ENCODE measurements at regions not wholly inside any gene's neighbourhood (a gene's known extent, or its start where the extent isn't known, plus 50 kb on each side); places are given as distances from the start of the nearest gene placed in this dataset.

DNA sequence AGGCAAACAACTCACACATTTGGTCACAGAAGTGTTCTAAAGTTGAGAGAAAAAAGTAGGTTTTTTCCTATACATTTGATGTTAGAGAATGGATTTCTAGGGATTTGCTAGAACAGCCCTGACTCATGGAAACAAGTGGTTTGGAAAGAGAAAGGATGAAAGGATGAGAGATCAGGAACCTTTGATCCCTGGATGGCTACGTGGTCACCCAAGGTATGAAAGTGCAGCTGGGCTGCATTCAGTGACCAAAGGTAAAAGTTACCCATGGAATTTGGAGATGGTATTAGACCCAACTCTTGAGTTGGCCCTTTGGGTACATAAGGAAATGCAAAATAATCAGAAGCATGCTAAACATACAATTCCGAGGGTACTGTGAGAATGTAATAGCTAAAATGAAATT lies 61.3 kb upstream of the SPIN1 start:
- no peak for DNase-seq (ENCODE audit: extremely low read depth in 1 of 11, low read depth in 9 of 11, low spot score in 4 of 11)

DNA sequence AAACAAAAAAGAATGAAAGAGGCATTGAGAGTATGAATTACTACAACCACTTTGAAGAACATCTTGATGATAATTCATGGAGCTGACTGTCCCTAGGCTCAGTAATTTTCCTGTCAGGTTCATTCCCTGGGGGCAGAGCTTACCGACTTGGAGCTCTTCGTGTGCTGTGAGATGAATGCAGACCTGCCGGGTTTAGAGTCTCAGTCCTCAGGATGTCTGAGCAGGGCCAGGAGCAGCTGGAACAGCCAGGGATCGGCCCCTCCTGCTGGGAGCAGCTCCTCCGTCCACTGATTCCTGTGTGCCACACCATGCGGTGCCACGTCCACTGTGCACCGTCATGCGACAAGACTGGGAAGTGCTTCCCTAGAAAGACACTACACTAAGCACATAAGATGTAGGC lies 62.2 kb upstream of the SPIN1 start:
- DNase-seq (ENCODE audit: extremely low read depth in 1 of 11, low read depth in 9 of 11, low spot score in 4 of 11), result no peak

DNA sequence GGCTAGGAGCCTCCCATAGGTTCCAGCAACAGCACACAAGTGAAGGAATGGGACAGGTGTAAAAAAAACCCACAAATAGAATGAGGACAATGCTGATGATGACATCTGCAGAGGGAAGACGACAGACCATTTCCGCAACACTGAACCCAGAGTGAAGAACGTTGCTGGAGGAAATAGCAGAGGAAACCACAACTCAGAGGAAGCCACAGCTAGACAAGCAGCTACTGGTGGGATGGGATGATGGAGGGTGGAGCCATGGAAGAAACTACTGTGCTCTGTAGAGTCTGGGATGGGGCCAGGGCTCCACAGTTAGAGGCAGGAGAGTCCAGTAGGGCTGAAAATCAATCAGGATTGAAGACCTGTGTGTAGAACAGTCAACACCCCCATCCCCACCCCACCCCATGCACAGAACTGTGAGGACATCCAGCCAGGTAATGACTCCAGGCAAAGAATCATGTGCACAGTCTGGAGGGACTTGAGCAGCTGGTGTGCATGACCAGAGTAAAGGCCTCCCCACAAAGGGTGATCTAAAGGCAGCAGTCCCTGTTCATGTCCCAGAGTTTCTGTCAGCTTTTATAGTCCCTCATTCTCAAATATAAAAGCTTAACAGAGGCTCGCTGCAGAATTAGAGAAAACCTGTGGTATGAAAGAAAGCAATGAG lies 65.2 kb upstream of the SPIN1 start:
- no peak for DNase-seq (ENCODE audit: extremely low read depth in 1 of 11, low read depth in 9 of 11, low spot score in 4 of 11)

DNA sequence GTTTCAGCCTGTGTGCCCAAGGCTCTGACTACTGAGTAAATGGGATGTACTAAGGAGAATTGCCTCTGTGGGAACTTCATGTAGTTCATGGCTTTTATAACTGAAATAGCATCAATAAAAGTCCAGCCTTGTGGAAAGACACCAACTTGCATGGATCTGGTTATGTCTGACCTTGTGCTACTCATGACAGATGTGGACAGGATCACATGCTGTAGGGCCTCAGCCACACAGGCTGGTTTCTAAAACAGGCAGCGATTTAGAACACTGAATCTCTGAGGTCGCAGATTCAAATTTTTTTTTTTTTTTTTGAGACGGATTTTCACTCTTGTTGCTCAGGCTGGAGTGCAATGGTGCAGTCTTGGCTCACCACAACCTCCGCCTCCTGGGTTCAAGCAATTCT lies 66.5 kb upstream of the SPIN1 start:
- DNase-seq (ENCODE audit: extremely low read depth in 1 of 11, low read depth in 9 of 11, low spot score in 4 of 11), result no peak

DNA sequence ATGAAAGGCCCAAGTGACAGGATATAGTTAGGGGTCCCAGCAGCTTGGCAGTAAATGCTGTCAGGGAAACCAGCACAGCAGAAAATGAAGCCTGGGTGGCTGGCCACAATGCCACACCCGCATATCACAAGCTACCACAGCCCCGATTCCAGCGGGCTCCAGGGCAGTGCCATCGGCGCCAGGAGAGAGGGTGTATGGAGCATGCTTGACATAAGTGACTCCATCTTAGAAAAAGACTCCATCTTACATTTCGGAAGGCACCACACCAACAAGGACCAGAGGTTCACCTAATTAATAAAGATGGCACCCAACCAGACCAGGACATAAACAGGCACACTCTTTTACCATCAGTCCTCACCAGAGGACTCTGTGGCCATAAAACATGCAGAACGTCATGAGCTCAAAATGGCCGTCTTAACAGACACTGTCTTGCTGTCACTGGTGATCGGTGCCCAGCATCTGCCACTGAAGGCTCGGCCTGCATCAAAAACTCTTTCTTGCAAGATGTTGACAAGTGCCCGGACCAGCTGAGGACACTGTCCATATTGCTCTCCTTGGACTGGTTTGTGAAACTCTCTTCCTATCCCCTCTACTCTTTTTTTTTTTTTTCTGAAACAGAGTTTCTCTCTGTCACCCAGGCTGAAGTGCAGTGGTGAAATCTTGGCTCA lies 67.4 kb upstream of the SPIN1 start:
- DNase-seq (ENCODE audit: extremely low read depth in 1 of 11, low read depth in 9 of 11, low spot score in 4 of 11), result no peak

DNA sequence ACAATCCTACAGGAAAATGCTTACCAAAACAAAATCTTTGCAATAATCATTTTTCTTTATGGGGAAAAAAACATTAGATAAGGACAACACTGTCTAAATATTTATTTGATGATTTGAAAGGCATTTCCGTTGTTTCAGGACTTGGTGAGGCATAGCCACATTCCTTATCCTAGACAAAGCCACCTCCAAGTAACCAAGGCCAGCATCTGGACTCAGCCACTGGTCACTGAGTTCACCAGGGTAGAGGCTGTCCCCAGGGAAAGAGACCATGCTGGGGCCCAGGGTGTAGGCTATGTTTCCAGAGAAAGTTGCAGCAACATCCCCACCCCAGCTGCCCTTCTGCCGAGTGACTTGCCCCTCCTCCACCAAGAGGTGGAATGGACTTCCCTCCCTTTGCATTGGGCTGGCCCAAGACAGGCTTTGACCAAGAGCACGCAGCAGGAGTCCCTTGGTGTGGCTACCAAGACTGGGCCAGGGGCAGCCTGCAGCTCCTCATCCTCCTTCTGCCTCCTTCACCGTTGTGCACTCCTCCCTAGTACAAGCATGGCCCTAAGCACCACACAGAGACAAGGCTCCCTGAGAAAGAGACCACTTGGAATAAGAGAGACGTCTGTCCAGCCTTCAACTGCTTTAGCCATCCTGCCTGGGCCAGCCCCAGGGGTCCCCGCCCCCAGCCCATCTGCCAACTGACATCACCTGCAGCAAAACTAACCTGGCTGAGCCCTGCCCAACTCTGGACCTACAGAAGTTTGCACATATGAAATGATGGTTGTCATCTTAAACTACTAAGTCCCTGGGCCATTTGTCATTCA lies 68.1 kb upstream of the SPIN1 start:
- no peak for DNase-seq (ENCODE audit: extremely low read depth in 1 of 11, low read depth in 9 of 11, low spot score in 4 of 11)

DNA sequence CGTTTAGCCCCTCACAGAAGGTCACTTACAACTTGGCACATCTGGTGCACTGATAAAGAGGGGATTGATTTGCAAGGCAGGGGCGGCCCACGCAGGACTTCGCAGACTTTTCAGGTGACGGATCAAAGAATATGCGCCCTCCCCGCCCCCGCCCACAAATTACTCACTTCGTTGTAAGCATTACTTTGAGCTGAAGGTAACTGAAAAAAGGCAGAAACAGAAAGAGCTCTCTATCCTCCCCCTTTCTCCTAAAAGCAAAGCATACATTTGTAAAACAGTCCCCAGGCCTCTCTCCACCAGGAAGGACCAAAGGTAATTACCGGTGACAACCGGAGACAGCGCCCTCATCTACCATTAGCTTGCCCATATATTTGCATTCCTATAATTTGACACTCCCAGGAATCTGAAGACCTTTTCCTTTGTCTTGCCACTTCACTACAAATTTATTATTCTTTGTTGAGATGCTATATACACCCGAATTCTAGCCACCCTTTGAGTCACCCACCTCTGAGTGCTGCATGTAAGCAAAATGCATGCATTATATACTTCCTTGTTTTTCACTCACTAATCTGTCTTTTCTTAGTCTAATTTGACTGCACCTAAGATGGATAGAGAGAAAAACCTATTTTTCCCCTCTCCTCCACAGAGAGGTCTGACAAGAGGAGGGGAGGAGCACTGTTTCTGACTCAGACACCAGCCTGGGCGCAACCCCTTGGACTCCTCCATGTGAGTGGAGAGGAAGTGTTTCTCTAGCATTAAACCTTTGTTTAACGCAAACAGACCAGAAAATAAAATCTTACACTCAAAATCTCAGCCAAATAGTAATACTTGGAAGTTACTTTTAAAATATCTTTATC lies 74.7 kb upstream of the SPIN1 start:
- peak in 1 of 11 donors; percentile 3 for DNase-seq (ENCODE audit: extremely low read depth in 1 of 11, low read depth in 9 of 11, low spot score in 4 of 11)

DNA sequence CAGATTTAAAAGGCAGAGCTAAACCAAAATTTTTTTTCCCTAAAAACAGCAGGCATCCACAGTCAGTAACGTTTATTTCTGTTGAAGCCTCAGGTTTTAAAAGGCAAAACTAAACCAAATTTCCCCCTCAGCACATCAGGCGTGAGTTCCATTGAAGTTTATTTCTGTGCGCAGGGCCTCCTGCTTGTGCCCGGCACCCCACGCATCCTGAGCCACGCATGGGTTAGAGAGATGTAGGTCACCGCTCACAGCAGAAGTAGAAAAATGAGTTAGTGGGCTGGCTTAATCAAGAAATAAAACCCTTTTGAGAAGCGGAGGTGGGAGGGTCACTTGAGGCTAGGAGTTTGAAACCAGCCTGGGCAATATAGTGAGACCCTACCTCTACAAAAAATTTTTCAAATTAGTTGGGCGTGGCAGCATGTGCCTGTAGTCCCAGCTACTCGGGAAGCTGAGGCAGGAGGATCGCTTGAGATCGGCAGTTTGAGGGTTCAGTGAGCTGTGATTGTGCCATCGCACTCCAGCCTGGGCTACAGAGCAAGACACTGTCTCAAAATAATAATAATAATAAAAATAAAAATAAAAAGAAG lies 75.6 kb upstream of the SPIN1 start:
- DNase-seq (ENCODE audit: extremely low read depth in 1 of 11, low read depth in 9 of 11, low spot score in 4 of 11), result no peak

DNA sequence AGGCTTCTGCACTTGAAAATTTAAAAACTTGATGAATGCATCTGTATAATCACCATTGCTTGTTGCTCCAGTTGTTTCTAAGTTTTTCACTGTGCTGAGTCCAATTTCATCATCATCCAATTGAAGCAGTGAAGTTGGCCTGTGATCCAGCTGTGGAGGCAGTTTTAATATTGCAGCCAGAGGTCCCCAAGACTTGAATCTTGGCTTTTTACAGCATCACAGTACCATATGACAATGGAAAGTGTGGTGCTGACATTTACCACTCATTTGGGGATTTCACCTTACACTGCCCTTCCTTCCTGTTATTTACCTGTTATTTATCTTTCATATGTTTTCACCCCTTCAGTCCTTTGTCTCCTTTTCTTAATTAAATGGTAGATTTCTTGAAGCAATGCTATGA lies 76.2 kb upstream of the SPIN1 start:
- DNase-seq (ENCODE audit: extremely low read depth in 1 of 11, low read depth in 9 of 11, low spot score in 4 of 11), result no peak

DNA sequence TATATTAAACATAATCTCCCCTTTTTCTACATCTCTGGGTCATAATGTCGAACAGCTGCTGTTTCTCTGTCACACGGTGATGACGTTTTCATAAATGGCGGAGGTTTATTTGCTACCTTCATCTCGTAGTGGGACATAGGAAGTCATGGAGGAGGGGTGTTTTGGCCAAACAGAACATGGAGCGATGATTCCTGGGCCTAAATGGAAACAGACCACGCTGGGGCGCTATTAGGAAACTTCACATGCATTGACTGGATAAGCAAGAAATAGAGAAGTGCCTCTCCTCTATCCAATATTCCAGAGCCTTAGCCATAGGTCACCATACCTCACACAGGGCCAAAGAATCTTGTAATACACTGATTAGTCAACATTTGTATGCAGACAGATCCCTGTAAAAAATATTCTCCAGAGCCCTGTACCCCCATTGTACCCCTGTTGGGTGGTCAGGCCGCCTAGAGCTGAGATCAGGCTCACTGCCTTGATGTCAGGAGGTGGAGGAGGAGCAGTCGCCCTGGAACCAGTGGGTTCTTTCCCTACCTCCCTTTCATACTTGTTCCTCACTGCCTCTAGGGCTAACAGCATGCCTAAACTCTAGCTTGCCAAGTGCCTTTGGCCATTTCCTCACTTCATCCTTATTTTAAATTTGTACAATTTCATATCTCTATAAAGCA lies 77.8 kb upstream of the SPIN1 start:
- DNase-seq (ENCODE audit: extremely low read depth in 1 of 11, low read depth in 9 of 11, low spot score in 4 of 11), result no peak

DNA sequence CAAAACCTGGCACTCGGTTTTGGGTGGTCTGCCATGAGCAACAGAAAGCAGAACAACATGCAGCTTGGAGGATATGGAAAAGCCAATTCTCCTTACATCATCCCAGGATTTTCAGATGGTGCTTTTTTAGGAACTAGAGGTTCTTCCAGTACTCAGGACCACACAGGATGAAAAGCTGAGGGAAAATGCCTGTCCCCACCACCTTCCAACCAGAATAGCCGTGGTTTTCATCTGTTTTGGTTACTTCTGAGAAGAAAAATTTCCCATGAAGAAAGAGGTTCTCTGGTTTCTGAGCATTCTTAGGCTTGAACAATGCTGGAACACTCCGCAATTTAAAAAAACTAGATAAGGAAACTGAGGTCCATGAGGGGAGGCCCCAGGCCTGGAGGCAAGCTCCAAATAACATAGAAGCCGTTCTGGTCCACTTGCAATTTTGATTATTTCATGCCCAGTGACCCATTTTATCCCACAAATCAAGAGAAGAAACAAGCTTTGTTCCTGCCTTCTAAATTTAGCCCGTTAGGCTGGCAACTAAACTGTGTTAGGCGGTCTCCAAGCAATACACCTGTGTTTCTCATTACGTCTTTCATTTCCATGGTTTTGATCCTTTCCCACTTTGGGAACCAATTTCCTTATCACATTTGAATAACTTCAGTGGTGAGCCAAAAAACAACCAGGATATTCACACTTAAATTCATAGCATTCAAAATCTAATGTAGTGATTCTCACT lies 79.2 kb upstream of the SPIN1 start:
- DNase-seq (ENCODE audit: extremely low read depth in 1 of 11, low read depth in 9 of 11, low spot score in 4 of 11), result peak in 5 of 11 donors; percentile 15 to 59 (median 47)

DNA sequence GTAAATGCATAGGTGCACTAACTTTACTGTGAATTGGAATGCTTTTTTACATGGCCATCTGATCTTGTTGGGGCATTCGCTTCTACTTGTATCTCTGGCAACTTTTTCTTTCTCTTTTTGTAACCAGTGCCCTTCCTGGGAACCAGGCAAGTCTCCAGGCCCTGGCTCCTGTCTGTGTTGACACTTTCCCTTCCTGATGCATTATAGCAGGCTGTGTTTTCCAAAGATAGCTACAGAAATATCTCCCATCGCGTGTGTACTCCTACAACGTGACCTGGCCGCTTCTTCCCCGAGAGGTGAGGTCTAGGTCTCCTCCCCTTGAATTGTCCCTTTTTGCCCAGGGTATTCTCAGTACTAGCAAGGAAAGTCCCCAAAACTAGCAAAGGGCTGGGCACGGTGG lies 81.1 kb upstream of the SPIN1 start:
- no peak for DNase-seq (ENCODE audit: extremely low read depth in 1 of 11, low read depth in 9 of 11, low spot score in 4 of 11)

DNA sequence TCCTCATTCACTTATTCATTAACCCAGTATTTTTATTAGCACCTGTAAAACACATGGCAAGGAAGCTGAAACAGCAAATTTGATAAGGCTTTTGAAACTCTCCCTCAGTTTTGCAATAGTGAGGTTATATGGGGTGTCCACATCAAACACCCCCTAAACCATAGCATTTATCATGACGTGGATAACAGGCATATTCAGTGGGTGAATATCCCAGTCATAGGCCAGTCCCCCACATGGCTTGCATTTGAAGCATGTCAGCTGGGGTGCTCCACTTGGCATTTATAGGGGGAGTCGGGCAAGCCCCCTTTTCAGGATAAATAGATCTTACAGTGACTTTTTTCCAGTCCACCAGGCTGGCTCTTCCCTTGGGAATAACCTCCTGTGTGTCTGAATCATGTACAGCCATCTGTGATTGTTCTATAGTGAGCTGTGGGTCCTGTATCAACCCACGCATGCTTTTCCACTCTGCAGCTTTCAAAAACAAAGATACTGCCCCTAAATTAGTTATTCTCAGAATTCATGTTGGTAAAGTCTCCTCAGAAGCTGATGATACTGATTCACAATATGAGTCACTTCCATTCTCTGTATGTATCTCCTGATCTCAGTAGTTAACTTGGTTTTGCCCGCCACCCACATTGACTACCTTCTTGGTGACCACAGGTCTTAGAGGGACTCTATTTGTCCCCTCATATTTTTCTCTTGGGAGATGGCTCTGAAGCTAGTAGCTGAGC lies 84.4 kb upstream of the SPIN1 start:
- DNase-seq (ENCODE audit: extremely low read depth in 1 of 11, low read depth in 9 of 11, low spot score in 4 of 11), result no peak

DNA sequence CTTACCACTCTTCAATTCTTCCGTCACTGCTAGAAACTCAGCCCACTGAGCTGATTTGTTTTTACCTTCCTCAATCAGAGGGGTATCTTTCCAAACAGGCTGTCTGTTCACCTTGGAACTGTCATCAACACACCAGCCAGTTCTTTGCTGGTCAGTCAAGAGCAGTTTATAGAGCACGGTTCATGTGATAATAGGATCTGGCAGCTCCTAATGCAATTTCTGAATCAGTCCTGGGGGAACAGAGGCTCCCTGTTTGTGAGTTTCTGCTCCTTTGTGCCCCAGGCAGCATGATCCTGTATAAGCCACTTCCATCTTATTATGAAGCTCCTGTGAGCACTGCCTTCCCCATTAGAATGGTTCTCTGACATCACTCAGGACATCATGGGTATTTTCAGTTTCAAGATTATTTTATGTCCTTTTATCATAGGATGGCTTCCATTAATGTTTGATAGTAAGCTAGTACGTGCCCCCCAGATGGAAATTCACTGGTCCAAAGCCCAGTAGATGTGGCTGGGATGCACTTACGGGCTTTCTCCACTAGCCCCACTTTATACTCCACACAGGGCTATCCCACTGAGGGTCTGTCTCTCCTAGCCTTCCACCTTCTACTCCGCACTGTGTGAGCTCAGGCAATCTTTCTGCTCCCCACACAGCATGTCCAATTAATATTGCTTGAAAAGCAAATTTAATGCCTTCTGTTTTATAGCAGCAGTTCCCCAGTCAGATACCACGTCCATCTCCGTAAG lies 85.5 kb upstream of the SPIN1 start:
- no peak for DNase-seq (ENCODE audit: extremely low read depth in 1 of 11, low read depth in 9 of 11, low spot score in 4 of 11)

DNA sequence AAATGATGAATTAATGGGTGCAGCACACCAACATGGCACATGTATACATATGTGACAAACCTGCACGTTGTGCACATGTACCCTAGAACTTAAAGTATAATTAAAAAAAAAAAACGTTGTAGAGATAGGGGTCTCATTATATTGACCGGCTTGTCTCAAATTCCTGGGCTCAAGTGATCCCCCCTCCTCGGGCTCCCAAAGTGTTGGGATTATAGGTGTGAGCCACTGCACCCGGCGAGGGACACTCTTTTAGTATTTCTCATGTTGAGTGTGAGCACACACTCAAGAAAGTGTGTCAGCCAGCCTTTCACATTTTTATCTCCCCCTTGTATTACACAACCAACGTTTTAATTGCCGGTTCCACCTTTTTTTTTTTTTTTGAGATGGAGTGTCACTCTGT lies 87.7 kb upstream of the SPIN1 start:
- DNase-seq (ENCODE audit: extremely low read depth in 1 of 11, low read depth in 9 of 11, low spot score in 4 of 11), result no peak

DNA sequence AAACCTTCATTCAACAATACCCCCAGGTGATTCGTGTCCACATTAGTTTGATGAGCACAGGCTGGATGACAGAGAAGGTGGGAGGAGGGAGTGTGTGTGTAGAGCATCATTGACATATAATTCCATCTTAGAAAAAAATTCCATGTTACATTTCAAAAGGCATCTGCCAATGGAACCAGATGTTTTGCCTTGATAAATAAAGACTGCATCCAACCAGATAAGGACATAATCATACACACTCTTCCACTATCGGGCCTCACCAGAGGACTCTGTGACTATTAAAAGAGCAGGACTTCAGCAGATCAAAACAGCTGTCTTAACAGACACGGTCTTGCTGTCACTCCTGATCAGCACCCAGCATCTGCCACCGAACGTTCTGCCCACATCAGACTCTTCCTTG lies 96.4 kb upstream of the SPIN1 start:
- DNase-seq (ENCODE audit: extremely low read depth in 1 of 11, low read depth in 9 of 11, low spot score in 4 of 11), result no peak

DNA sequence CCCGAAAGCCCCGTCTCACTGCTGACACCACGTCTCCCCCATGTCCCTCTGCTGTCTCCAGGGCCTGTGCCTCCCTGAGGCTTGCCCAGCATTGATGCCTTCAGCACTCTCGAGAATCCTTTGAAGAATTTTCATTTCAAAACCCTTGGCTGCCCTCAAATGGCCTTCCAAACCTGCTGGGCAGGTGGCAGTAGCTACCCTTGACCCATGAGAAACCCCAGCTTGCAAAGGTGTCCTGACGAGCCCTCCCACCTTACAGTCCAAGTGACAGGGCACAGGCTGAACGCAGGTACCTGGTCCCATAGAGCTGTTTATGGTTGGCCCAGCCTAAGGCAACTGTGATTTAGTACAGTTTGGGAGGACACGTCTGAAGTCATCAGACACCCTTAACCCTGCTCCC lies 97.2 kb upstream of the SPIN1 start:
- DNase-seq (ENCODE audit: extremely low read depth in 1 of 11, low read depth in 9 of 11, low spot score in 4 of 11), result no peak

All from renal cortex interstitium (tissue), 11 donors.